Spleen (tissue), 7 donors: ENCODE measurements at regions not wholly inside any gene's neighbourhood (a gene's known extent, or its start where the extent isn't known, plus 50 kb on each side); places are given as distances from the start of the nearest gene placed in this dataset.

Experiments used
- POLR2A ChIP-seq, 3 donors: fragments of 450-650 bp; IDR thresholded peaks; one replicate each; pipeline ENCODE4 v1.5.1; 2017; ENCODE audit warnings: antibody characterized with exemption in 3 of 3, mild to moderate bottlenecking in 1 of 3
- POLR2AphosphoS5 ChIP-seq, 3 donors: sonication (generic); formaldehyde crosslinking; IDR thresholded peaks; one replicate each; pipeline ENCODE4 v1.5.1; 2017; ENCODE audit warnings: antibody characterized with exemption in 3 of 3
- TF ChIP-seq, protein P1 (sequence below), 11 experiments: fragments of 200-600 bp in 7 of 11; fragments of 450-650 bp in 4 of 11; sonication (generic) in 4 of 11; IDR thresholded peaks in 8 of 11; conservative IDR thresholded peaks in 3 of 11; 1 replicate in 7 of 11; 2 replicates in 4 of 11; pipeline versions ENCODE4 v1.4.0 to v1.8.0; 2016 to 2021; ENCODE audit warnings: antibody characterized with exemption in 11 of 11, inconsistent platforms in 4 of 11, mild to moderate bottlenecking in 1 of 11
- donor health status: DM: no; HTN: no; CAD: no; lungs with moderate emphysema.
- donor health status: DM: no; HTN: no; CAD: no.
- donor health status: DM: no; HTN: no; CAD: no.

DNA sequence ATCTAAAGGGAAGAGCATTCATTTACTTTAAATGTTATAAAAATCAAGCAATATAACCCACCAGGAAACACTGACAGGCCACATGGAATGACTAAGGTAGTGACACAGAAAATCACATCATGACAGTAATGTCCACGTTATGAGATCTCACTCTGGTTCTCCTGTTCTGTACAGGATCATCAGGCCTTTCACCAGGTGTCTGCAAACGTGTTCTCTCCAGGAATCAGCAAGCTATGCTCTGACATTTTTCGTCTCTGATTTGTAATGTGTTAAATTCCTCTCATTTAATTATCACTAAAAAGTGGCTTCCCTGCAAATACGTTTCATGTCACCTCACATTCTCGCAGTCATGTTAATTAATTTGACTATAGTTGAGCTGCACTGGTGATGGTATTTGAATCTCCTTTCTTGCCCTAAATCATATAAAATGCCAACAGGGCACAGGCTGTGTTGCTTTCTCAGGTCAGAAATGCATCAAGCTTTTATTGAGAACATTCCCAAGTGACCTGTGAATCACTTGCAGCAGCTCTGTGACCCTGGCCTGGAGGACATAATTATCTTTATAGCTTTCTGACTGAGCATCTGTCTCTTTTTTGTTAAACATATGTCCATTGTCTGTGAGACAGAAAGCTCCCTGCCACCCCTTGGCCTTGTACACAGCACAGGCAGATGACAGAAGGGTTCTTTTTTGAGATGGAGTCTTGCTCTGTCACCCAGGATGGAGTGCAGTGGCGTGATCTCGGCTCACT lies 196.2 kb downstream of the DIRAS2 start:
- TF ChIP-seq, protein P1, sequence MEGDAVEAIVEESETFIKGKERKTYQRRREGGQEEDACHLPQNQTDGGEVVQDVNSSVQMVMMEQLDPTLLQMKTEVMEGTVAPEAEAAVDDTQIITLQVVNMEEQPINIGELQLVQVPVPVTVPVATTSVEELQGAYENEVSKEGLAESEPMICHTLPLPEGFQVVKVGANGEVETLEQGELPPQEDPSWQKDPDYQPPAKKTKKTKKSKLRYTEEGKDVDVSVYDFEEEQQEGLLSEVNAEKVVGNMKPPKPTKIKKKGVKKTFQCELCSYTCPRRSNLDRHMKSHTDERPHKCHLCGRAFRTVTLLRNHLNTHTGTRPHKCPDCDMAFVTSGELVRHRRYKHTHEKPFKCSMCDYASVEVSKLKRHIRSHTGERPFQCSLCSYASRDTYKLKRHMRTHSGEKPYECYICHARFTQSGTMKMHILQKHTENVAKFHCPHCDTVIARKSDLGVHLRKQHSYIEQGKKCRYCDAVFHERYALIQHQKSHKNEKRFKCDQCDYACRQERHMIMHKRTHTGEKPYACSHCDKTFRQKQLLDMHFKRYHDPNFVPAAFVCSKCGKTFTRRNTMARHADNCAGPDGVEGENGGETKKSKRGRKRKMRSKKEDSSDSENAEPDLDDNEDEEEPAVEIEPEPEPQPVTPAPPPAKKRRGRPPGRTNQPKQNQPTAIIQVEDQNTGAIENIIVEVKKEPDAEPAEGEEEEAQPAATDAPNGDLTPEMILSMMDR (IDR thresholded peaks at IDR 0.05 in 8 of 11, conservative IDR thresholded peaks at IDR 0.05 in 3 of 11): no peak
- TF ChIP-seq POLR2A (IDR thresholded peaks at IDR 0.05) (no peak), POLR2AphosphoS5 (IDR thresholded peaks at IDR 0.05) (no peak)
